HG02588 (cell line): ENCODE measurements at regions not wholly inside any gene's neighbourhood (a gene's known extent, or its start where the extent isn't known, plus 50 kb on each side); places are given as distances from the start of the nearest gene placed in this dataset.
"Not testable (repeated sequence)": the region's sequence is repeated elsewhere in the genome, so short reads cannot be mapped to it uniquely, and the experiment has no call there.

Experiments
- ATAC-seq: cut with Tn5 transposase; IDR thresholded peaks from one replicate; pipeline ENCODE4 v1.9.1; 2021; ENCODE audit warnings: mild to moderate bottlenecking, moderate library complexity; ENCODE audit not compliant: unreplicated experiment

DNA sequence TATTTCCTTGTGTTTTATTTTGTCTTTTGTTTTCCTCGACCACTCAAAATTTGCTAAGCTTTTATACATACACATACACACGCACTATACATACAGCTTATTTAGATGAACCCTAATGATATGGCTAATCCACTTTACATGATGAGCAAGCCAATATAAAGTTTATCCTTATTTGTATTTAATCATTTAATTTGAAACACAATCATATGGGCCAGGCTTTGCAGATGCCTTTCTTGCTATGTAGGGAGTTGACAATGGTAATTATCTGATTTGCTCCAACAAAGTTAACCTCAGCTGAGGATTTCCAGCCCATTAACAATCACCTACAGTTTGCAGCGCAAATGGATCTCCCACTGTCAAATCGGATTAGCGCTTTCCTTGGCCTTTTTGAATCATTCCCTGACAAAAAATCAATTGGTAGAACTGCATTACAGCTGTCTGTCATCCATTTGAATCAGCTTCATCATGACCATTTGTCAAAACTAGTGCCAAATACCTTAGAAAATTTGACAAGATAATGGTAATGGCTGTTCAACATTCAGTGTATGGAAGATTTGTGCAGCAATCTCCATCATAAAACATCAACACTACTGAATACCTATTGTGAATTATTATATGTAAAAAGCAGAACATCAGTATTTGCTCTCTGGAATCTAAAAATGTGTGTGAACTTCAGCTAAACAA, 352.6 kb downstream of the MRPL39 start:
- no peak for ATAC-seq

DNA sequence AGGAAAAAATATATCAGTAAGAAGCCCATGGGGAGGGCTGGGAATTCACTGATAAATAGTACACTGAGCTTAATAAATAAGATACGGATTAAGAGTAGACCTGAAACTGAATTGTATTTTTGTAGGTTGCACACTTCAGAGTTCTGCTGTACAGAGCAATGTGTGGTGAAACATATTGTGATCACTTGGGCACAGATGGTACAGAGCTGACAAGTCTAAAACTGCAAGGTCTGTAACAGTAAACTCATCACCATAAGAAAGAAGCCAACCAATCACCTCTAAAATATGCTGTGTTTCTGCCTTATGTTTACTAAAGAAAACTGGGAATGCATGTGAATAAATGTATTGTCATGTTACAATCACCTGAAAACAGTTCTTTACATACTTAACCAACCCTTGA, 360.7 kb downstream of the MRPL39 start:
- ATAC-seq: no peak

DNA sequence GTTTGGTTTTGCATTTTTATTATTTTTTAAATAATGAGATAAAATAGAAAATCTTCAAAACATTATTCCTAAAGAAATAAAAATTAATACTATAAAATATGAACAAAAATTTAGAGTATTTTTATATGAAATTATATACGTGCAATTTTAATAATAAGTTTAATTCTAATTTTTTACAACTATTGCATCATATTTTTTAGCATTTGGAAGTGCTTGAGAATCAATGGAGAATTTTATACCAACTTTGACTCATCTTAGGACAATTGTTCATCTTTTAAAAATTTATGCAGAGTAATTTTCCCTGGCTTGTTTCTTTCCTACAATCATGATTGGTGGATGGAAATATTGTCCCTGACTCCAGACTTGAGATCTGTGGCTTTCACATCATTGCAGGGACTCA, 362.5 kb downstream of the MRPL39 start:
- ATAC-seq: no peak

- ATAC-seq: no peak
Measured at GRCh38 chr21:25243808-25244207, 363.5 kb downstream of the MRPL39 start.

GRCh38 chr21:25240974-25241373, 366.3 kb downstream of the MRPL39 start:
- ATAC-seq: no peak

DNA sequence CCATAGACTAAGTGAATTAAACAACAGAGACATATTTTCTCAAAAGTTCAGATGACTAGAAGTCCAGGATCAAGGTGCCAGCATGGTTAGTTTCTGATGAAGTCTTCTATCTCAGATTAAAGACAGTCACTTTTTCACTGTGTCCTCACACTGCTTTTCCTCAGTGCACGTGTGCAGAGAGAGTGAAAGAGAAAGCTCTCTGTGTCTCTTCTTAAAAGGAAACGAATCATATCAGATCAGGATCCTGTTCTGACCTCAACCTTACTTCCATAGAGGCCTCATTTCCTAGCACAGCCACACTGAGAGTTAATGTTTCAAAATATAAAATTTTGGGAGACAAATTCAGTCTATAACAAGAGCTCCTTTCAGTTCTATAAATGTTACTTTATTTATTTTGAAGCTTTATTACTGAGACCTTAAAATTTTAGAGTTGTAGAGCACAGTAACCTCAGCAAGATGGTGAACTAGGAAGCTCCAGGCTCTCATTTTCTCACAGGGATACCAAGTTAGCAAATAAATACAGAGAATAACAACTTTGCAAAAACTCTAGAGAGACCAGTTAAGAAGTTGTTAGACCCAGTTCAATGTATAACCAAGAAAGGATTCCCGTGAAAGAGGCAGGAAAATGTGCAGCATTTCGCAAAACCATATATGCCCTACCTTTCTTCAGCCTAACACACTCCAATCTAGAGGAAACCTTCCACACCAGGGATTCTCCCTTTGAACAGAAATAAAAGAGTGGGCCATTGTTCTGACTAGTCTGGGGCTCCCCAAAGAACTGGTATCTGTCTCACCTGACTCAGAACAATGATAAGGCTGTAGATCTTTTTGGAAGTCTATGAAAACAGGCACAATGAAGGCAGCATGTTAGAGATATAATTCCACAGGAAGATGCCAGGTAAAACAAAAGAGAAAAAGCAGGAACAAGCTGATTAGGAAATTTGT, 372.2 kb downstream of the MRPL39 start:
- peak; percentile 84 for ATAC-seq

GRCh38 chr21:25220954-25221353, 386.3 kb downstream of the MRPL39 start:
- no peak for ATAC-seq

- no peak for ATAC-seq
Measured at GRCh38 chr21:25220169-25220568, 387.1 kb downstream of the MRPL39 start.

GRCh38 chr21:25215698-25216384, 391.4 kb downstream of the MRPL39 start:
- peak; percentile 88 for ATAC-seq

- ATAC-seq: no peak
Measured at GRCh38 chr21:25214676-25215075, 392.6 kb downstream of the MRPL39 start.

DNA sequence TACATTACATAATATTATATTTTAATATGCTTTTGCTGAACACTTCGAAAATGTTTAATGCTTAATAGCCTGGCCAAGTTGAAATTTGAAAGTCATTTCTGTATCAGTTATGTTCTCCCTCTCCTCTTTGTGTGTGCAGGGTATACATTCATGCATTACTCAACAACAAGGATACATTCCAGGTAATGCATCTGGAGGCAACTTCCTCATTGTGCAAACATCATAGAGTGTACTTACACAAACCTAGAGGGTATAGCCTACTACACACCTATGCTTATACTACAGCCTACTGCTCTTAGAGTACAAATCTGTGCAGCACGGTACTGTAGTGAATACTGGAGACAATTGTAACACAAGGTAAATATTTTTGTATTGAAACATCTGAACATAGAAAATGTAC, 407.3 kb downstream of the MRPL39 start:
- ATAC-seq: no peak

GRCh38 chr21:25191141-25191540, 416.1 kb downstream of the MRPL39 start:
- peak; percentile 37 for ATAC-seq

DNA sequence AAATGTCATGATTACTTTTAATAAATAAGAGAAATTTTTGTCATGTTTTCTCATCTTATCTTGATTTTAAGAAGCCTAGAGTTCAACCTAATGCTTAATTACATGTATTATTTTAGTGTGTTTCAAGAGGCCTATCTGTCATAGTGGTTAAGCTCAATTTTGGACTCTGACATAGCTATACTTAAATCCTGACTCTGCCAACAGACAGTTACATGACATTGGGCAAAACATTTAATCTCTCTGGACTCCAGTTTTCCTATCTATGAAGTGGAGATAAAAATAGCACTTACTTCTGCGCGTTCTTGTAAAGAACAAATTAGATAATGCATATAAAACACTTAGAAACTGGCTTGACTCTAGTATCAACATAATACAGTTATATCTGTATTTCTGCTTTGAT, 417.8 kb downstream of the MRPL39 start:
- no peak for ATAC-seq

GRCh38 chr21:25188677-25189079, 418.6 kb downstream of the MRPL39 start:
- ATAC-seq: peak; percentile 80

DNA sequence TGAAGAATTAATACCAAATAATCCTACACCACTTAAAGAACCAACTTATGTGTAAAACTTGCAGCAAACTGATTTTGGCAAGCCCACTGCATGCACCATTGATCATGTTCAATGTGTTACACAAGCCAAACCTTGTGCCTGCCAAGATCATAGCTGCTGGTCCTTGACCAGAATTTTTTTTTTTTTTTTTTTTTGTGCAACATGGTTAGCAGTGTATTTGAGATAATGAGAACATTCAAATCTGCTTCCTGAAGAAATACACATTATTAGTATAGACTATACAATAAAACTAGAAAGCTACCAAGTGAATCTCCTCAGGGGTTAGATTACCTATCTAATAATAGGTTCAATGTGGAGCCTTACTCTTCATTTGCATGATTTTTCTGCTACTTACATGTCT, 421.0 kb downstream of the MRPL39 start:
- no peak for ATAC-seq

DNA sequence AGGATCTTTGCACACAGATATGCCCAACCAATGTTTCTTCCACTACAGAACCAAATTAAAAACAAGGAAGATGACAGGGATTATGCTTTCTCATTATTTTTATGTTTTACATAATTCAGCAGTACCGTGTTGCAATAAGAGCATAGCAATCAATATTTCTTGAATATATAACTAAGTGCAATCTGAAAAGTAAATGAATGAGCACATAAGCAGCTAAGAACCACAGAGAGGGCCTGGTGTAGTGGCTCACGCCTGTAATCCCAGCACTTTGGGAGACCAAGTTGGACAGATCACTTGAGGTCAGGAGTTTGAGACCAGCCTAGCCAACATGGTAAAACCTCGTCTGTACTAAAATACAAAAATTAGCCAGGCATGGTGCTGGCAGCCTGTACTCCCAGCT, 423.7 kb downstream of the MRPL39 start:
- ATAC-seq: no peak

DNA sequence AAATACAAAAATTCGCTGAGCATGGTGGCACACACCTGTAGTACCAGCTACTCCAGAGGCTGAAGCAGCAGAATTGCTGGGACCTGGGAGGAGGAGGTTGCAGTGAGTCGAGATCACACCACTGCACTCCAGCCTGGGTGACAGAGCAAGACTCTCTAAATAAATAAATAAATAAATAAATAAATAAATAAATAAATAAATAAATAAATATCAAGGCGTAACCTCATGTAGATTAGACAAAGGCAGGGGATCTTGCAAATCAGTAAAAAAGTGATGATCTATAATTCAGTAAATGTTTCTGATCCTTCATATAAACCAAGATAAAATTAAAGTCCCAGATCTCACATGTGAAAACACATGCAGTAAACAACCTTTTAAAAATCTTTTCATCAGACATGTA, 425.6 kb downstream of the MRPL39 start:
- ATAC-seq: not testable (repeated sequence)

DNA sequence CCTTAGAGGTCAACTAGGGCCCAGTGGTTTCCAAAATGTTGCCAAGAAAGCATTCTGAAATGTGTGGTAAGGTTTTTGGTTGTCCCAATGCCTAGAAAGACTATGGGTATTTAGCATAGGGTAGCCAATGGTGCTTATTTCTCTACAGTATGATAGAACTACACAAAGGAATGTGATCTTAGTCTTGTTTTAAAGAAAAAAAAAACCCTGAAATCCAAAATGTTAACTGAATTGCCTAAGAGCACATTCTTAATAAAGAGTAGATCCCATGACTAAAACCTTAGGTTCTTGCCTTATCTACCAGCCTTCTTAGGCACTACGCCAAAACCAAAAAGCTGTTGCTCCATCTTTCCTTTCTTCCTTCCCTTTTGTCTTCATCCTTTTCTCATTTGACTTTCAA, 428.2 kb downstream of the MRPL39 start:
- ATAC-seq: no peak

DNA sequence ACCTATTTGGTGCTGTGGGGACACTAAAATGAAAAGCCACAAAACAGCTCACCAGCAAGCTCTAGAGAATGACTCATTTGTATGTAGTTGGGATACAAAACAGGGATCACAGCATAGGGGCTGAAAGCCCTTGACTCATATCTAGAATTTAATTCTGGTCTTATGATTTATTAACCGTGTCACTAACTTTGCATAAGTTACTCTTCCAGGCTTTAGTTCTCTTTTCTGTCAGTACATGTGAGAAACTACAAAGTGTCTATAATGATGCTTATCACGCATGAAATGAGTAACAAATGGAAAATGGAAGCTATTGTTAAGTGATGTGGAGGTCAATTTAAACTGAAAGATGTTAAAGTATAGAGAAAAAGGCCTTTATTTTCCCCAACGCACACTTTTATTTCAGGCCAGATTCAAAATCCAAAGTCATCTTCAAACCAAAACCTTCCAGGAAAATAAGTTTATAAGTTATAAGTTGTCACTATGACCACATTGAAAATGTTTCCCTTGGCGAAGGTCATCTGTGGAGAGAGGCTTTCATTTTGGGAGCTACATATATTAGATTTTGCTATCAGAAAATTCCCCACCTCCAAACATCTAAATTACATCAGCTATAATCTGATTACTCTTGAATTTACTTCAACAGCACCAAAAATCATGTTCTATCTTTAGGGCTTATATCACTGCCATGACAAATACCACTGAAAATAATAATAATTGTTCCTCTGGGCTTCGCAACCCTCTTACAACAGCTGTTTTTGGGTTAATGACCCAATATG, 430.5 kb downstream of the MRPL39 start:
- peak; percentile 80 for ATAC-seq

GRCh38 chr21:25175938-25176337, 431.3 kb downstream of the MRPL39 start:
- ATAC-seq: peak; percentile 64

GRCh38 chr21:25171438-25171837, 435.8 kb downstream of the MRPL39 start:
- no peak for ATAC-seq
